HG03558 (cell line): ENCODE measurements at regions not wholly inside any gene's neighbourhood (a gene's known extent, or its start where the extent isn't known, plus 50 kb on each side); places are given as distances from the start of the nearest gene placed in this dataset.
A peak's percentile ranks its signal among the peaks of the same experiment; 100 is the strongest.
"Not testable (repeated sequence)": the region's sequence is repeated elsewhere in the genome, so short reads cannot be mapped to it uniquely, and the experiment has no call there.

Source experiments
- ATAC-seq: cut with Tn5 transposase; IDR thresholded peaks from one replicate; pipeline ENCODE4 v1.9.1; 2021; ENCODE audit warnings: moderate number of reproducible peaks; ENCODE audit not compliant: unreplicated experiment; ENCODE audit errors: extremely low read depth

DNA sequence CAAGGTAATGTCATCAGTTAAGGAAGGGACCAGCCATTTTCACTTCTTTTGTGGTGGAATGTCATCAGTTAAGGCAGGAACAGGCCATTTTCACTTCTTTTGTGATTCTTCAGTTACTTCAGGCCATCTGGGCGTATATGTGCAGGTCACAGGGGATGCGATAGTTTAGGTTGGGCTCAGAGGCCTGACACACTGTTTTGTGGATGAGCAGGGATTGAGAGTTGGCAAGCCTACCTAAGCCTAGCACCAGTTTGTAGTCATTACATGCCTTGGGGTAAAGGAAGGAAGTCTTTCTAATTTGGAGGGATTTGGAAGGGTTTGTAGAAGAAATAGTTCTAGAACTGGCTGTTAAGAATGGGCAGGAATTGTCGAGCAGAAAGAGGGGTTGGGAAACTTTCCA lies 457.2 kb downstream of the TMEM135 start:
- not testable (repeated sequence) for ATAC-seq

DNA sequence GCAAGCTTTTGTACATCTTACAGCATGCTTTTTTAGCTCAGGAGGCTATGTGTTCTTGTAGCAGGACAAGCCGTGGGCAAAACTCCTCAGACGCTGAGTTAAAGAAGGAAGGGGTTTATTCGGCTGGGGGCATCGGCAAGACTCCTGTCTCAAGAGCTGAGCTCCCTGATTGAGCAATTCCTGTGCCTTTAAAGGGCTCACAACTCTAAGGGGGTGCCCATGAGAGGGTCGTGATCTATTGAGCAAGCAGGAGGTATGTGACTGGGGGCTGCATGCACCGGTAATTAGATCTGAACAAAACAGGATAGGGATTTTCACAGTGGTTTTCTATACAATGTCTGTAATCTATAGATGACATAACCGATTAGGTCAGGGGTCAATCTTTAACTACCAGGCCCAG lies 456.3 kb downstream of the TMEM135 start:
- not testable (repeated sequence) for ATAC-seq

DNA sequence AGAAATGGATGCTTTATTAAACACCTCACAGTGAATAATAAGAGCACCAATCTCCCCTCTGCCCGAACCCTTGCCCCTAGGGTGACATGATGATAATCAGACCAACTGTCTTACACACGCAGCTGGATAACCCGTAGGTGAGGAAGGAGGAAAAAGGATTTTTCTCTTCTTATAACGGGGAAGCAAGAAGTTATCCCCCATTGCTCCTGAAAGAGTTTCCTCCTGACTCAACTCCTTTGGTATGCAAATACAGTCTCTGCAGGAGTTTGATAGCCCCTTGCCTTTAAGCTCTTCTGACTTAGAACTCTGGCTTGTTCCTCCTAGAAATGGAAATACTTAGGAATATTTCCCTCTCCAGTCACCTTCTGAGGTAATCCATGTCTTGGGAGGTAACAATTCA lies 455.8 kb downstream of the TMEM135 start:
- no peak for ATAC-seq

DNA sequence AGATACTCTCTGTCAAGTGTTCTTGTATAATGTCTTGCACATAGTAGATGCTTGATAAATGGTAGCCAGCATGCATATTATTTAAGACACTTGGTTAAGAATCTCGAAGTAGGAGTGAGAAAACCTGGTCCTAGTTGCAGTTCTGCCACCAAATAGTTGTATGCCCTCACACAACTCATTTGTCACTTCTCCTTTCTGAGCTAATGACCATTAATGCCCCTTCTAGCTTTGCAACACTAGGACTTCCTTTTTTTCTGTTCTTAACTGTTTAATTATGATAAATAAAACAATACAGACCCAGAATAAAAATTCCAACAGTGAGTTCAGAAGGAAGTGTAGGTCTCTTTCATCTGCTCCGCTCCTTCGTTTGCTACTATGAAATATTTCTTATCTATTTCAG lies 453.6 kb downstream of the TMEM135 start:
- no peak for ATAC-seq

DNA sequence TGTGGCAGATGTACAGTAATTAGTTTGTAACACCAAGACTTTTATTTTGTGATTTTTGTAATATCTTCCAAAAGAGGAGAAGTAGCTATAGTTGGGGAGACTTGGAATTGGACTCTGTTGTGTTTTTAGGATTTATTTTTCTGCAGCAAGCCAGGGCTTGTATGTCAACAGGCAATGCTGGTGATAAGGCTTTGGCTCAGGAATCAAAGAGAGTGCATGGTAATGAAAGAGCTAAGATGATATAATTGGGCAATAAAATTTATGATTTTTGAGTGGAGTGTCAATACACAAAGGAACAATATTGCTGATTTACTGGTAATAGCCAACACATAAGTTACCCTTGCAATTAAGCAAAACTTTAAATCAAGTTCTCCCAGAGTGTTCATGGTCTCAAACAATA lies 452.9 kb downstream of the TMEM135 start:
- no peak for ATAC-seq

DNA sequence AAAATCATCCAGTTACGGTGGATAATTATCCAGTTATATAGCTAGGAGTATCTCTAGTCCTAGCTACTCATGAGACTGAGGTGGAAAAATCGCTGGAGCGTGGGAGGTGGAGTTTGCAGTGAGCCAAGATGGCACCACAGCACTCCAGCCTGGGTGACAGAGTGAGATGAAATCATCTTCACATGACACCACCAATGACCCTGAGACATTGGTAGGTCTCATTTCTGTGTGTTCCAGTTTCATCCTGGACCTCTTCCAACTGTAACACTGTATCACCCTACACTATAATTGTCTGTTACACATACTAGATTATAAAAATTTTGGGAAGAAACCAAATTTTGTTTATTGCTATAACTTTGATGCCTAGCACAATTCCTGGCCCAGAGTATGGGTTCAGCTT lies 446.8 kb downstream of the TMEM135 start:
- no peak for ATAC-seq

DNA sequence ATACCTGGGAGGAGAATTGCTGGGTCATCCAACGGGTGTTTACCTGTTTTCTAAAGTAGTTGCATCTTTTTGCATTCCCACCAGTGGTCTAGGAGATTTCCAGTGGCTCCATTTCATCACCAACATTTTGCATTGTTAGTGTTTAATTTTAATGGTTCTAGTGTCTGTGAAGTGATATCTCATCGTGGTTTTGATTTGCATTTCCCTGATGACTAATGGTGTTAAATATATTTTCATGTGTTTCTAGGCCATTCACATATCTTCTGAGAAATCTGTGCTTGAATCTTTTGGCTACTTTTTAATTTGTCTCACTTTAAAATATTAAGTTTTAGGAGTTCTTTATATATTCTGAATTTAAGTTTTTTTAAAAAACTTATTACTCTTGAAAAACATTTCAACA lies 439.6 kb downstream of the TMEM135 start:
- ATAC-seq = no peak

DNA sequence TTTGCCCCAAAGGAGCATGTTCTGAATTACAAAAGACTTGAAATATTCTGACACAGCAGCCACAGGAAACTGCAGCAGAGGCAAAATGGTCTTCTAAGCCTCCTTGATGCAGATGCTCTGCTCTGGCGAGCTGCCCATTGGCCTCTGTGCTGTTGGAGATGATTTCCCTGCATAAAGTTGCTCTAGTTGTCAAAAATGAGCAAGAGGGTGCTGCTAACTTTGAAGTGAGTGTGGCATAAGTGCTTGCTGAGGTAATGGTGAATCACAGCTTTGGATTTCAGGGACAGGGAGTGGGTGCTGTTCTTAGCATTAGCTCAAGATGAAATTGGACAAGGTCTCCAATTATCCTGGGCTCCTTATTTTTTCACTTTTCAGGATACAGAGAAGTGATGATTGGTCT lies 435.4 kb downstream of the TMEM135 start:
- ATAC-seq = no peak

DNA sequence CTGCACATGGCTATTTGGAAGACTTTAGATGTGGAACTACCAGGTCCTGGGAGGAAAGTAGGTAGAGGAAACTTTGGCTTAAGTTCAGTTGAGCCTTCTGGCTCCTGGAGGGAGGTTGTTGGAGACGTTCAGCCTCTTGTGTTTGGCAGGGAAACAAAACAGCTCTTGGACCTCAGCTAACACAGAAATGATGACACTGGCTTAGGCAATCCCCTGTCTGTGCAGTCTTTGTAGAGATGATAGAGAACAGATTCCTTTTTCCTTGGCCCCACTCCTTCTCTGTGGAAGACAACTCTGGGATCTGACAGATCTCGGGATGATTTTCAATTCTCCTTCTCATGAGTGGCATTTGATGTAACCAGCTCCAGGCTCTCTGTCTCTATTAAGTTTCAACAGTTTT lies 428.5 kb downstream of the TMEM135 start:
- no peak for ATAC-seq

DNA sequence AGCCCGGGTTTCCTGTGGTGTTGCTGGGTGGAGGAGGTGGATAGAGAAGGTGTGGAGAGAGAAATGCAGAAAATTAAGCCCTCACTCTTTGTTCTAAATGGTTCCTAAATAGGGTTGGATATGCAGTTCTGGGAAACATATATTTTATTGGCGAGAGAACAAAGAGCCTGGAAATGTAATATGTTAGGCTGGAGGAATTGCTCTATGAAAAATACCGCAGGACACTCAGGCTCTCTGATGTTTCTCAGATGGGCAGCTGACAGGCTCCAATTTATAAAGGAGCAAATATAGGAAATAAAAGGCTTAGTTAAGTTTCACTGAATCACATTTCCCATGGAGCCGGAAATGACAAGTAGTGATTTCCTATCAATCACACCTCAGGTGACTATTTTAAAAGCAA lies 428.0 kb downstream of the TMEM135 start:
- ATAC-seq = no peak

DNA sequence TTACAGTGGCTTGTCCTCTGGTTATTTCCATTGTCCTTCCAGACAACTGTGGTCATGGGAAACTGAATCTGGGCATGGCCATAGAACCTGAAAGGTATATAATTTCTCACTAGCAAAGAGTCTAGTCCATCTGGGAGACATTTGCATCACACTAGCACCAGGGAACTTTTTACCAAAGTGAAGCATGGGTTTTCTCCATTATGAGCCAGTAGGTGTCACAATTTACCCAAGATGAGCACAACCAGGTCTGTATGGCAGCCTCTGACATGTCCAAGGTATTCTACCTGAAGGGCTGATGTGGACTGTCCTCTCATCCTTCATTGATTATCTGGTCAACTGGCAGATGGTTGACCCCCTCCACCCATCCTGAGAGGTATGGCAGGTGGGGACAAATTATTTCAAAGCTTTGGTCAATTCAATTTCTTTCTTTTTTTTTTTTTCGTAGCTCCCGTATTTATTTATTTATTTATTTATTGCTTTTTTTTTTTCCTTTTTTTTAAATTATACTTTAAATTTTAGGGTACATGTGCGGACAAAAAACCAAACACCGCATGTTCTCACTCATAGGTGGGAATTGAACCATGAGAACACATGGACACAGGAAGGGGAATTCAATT lies 425.9 kb downstream of the TMEM135 start:
- ATAC-seq = peak; percentile 84

DNA sequence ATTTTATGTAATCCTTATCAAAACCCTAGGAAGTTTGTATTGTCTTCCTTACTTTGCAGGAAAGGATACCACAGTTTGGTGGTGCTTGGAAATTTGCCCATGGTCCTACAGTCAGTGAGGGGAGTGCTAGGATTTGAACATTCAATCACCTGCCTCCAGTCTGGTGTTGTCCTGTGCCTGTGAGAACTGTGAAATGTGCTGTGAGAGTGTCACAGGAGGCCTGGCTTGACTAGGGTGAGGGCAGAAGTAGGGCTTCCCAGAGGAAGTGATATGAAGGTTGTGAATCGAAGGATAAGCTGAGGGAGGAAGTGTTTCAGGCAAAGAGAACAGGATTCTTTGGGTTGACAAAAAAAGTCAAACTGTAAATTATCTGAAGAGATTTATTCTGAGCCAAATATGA lies 424.4 kb downstream of the TMEM135 start:
- ATAC-seq = no peak

DNA sequence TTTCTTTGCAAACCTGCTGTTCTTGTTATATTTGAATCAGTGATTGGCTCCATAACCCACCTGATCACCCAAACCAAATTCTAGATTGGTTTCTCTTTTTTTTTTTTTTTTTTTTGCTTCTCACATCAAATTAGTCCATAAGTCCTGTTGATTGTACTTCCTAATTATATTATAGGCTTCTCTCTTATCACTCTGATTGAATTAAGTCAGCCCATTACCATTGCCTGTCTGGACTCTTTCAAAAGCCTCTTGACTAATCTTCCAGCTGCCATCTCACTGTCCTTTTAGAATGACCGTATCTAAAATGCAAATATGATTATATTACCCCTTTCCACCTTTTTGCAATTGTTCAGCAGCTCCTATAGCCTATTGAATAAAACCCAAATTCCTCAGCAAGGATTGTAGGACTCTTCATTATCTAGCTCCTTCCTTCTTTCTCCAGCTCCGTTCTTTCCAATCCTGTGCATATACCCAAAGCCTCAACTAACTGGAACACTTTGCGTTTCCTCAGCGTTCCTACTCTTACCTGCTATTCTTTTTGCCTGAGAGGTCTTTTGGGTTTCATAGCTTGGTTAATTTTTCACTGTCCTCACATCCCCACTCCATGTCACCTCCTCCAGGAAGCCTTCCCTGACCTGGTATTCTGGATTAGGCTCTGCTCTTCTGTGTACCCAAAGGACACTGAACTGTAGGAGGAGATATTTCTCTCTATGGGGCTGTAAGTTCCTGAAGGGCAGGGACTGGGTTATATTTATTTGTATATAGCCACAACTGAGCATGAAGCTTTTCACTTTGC lies 423.3 kb downstream of the TMEM135 start:
- ATAC-seq = no peak

DNA sequence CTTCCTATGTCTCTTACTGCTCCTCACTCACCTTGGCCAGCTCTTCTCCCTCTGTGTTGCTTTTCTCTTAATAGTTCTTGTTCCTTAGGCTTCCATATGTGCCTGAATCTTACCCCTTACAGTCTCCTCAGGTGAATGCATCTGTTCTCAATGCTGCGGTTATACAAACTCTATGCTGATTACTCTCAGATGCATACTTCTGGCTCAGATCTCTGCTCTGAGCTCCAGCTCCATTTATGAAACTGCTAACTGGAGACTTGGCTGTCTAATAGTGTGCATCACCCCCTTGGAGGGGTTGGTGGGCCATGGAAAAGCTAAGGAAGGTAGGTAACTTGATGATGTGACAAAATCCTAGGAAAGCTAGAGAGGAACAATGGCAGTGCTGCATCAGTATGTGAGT lies 422.5 kb downstream of the TMEM135 start:
- no peak for ATAC-seq

DNA sequence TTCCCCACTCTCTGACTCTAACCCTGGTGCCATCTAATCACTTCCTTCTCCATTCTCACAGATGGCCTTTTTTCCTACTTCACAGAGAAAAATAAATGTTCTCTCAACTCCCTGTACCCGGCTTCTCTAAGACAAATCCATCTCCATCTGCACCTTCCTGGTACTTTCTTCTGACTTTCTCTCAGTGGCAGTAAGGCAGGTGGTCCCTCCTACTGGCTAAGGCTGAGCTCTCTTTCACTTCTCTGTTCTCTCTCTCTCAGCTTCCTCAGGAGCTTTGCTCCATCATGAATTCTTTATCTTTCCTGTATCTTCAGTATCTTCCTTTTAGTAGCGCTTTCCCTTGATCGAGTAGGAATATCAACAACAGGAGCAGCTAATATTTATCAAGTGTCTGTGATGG lies 421.6 kb downstream of the TMEM135 start:
- ATAC-seq = no peak

DNA sequence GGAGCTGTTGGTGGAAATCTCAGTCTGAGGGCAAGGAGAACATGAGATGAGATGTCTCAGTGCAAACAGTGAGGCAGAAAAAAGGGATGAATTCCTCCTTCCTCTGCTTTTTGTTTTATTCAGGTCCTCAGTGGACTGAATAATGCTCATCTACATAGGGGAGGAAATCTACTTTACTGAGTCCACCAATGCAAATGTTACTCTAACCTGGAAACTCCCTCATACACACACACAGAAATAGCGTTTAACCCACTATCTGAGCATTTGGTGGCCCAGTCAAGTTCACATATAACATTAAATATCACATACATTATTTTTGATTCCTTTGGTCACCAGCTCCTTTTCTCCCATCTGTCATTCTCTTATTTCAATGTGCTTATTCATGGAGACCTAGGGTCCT lies 418.8 kb downstream of the TMEM135 start:
- no peak for ATAC-seq

DNA sequence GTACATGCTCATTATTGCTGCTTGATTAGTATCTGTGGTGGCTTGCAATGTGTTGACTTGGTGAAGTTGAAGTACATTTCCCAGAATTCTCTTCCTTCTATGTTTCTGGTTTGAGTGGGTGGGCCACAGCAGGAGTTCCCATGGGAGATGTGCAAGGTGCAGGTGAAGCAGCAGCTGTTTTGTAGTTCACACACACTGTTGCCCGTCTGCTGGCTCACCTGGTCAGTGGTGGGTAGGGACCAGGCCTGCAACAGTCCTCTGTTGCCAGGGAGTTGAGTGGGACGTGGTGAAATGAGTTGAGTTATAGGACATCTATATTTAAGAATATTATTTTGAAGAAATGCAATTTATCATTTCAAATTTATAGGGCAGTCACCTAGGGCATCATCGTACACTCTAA lies 417.4 kb downstream of the TMEM135 start:
- ATAC-seq = no peak

DNA sequence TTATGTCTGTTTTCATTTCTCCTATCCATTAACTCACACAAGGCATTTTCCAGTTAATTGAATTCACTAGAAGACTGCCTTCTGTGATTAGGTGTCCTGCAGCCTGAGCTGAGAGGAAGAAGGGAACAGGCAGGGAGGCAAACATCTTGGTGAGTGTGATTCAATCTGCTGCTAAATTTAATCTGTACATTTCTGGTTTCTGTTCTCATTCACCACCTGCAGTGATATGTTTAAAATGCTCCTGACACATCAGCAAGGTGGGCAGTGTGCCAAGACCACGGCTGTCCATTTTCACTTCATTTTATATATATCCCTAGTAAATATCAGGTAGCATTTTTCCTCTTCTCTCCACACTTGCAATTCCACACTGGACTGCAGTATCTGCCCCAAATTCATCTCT lies 416.5 kb downstream of the TMEM135 start:
- peak; percentile 80 for ATAC-seq

DNA sequence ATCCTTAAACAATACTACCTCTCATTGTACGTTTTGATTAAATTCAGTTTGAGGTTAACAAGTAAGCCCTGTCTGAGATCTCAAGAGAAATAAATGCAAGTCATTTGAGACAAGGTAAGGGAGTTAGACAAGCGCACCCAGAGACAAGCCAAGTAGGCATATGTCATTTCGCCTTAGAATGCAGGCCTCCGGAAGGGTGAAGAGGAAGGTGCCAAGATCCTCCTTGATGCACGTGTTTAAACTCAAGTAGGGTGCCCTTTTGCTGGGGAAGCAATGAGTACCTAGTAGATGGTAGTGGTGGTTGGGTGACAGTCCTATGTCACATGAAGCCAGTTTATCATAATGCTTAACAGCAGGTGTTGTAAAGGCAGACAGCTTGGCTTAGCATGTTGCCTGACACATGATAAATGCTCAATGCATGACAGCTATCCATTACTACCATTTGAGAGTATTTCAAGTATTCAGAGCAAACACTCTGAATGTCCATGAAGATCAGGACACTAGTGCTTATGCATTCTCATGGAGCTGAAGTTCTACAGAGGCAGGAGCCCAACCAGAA lies 415.9 kb downstream of the TMEM135 start:
- no peak for ATAC-seq

DNA sequence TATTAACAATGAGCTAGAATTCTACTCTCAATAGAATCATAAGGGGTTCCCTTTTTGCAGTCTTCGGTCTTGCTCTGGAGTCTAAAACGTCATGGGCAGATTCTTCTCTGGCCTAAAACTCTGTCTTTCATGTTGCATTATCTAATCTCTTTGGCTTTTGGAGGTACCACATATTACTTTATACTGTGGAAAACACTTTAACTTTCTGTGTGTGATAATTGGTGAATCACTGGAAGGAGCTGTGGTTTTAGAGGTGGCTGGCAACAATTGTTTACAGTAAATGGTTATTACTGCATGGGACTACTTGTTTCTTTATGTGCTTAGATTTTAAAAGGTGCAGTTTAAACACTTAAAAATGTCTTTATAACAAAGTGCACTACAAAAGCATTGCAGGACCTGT lies 414.3 kb downstream of the TMEM135 start:
- ATAC-seq = not testable (repeated sequence)

DNA sequence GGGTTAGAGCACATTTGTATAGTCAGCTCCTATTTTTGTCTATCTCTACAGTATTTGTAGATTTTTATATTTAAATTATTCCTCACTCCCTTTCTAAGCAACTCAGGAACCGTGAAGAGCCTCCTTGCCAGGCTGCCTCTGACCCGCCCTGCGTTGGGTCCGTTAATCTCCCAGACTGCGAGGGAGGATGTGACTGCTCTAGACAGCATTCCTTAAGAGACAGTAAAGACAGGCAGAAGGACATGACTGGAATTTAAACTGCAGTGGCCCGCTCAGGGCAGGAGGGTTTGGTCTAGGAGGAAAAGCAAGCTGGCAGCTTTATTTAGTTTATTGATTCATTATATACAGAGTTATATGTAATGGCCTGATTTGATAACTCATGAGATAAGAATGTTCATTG lies 413.7 kb downstream of the TMEM135 start:
- ATAC-seq = no peak

DNA sequence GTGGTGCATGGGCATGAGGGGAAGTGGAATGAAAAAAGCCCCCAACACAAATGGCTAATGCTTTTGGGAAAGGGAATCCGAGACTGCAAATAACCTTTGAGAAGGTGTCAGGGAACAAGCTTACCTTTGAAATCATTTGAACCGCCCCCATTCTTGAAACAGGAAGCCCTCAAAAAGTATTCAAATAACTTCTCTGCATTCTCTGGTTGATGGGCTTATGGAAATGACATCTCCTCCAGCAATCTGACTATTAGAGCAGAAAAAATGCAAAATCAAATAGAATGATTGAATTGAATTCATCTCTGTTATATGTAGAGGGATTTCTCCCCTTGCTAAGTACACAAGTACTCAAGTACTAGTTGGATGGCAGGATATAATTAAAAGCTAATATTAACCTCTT lies 409.9 kb downstream of the TMEM135 start:
- ATAC-seq = no peak
